Fibroblast of skin of left quadriceps (primary cell): ENCODE measurements at regions not wholly inside any gene's neighbourhood (a gene's known extent, or its start where the extent isn't known, plus 50 kb on each side); places are given as distances from the start of the nearest gene placed in this dataset.

Experiments
- DNase-seq, 2 experiments: peaks; one replicate each; pipeline ENCODE4 v3.0.0-alpha.2; 2013; ENCODE audit warnings: low read depth in 2 of 2

DNA sequence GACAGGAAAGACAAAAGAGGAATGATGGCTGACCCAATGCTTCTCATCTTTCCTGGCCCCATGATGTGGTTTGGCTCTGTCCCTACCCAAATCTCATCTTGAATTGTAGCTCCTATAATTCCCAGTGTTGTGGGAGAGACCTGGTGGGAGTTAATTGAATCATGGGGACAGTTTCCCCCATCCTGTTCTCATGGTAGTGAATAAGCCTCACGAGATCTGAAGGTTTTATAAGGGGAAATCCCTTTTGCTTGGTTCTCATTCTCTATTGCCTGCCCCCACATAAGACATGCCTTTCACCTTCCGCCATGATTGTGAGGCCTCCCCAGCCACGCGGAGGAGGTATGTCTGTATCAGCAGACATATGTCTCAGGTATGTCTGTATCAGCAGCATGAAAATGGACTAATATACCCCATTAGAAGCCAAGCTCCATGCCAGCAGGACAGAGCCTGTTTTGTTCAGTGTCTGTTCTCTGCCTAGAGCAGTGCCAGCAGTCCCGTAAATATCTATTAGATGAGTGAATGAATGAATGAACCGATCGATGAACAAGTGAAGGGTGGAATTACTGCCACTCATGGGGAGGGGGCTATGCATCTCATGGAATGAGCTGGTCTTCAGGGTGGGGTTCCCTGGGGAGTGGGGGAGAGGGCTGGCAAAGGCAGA, 304.4 kb downstream of the SOX9 start:
- no peak for DNase-seq

DNA sequence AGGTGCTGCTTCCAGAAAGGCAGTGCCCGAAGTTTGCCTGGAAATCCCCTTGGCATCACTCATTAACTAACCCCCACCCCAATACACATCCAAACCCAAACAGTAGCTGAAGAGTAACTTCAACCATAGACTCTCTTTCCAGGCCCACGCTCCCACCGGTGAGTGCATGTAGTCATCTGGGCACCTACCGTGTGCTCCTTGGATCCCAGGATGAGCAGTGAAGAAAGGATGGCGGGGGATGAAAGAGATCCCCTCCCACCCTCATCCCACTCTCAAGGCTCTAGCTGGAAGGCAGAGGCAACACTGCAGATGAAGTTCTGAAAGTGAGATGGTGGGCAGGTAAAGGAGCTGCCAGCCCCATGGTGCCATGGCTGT, 305.0 kb downstream of the SOX9 start:
- no peak for DNase-seq

DNA sequence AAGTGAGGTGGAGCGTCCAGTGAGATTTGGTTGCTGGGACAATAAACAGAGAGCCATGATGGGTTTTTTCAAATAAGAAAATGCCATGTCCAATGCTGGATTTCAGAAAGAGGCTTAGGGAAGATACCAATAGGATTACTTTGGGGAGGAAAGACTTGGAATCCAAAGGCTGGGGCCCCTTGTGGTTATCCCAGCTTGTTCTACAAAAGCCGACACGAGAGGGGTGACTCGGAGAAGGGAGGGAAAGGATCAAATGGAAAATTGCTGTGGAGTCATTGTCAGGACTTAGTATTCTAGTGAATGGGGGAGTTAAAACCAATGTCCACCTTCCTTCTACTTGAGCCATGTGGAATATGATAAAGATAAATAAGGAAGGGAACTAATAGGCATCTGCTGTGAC, 305.5 kb downstream of the SOX9 start:
- DNase-seq, result no peak

- DNase-seq, result no peak
Observed at GRCh38 chr17:72426948-72427760, 306.3 kb downstream of the SOX9 start.

DNA sequence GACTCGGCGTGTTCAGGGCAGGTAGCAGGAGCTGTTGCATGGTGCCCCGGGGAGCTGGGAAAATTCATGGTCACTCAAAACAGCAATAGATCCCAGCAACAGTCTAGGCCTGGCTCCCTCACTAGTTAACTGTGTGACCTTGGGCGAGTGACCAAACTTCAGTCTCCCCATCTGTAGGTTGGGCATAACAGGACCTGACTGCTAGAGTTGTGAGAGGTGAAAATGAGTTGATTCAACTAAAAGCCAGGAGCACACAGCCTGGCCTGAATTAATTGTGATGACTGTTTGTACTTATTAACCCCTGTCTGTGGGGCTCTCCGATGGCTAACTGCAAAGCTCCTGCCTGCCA, 306.9 kb downstream of the SOX9 start:
- DNase-seq, result no peak

DNA sequence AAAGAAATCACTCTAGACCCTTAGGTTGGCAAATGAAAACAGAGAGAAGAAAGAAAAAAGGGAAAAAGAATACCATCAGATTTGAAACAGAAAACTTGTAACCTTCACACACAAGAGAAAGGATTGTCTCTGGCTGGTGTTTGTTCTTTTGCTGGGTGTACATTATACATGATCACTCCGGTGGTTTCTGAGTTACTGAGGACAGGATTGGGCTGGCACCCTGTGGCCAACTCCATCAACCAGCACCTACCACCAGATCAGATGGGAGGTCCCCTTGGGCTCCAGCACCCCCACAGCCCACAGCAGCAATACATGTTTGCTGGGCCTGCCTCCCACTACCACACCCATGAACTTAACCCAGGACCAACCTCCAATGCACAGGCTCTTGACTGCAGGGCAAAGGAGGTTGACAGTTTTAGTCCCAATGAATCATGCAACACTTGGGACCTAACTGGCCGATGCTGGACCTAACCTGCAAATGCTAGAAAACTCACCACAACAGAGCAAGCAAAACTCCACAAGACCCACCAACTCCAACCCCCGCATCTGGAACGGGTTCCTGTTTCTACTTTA, 308.3 kb downstream of the SOX9 start:
- no peak for DNase-seq

- no peak for DNase-seq
Observed at GRCh38 chr17:72430611-72431432, 310.0 kb downstream of the SOX9 start.

- no peak for DNase-seq
Observed at GRCh38 chr17:72432143-72432621, 311.4 kb downstream of the SOX9 start.

DNA sequence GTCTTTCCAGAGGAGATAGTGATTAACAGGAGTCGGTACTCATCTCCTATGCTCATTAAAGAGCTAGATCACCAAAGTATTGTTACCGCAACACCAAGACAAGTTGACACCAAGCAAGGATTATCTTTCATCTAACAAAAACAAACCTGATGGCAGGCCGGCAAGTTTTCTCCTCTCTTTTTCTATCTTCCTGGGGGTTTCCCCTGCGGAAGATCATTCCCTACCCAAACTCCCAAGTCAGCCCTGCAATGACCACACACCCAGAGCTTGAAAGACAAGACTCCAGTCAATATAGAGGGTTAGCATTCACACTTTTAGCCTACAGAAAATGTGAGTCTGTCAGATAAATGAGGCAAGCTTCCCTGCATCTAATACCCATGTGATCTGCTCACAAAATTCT, 312.1 kb downstream of the SOX9 start:
- no peak for DNase-seq

DNA sequence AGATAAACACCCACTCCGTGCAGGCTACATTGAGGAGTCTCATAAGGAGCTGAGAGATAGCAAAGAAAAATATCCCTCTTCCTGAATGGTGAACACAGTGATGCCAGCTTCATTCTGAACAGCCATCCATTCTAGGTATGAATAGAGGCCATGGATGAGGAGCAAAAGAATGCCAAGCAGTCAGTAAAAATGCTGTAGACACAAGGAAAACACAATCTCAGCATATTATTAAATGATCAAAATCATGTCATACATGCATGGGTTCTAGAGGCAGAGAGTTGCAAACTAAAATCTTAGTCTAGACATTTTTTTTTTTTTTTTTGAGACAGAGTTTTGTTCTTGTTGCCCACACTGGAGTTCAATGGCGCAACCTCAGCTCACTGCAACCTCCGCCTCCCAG, 313.0 kb downstream of the SOX9 start:
- DNase-seq, result no peak

- DNase-seq, result no peak
Observed at GRCh38 chr17:72434581-72434980, 313.8 kb downstream of the SOX9 start.

- no peak for DNase-seq
Observed at GRCh38 chr17:72434991-72435618, 314.3 kb downstream of the SOX9 start.

DNA sequence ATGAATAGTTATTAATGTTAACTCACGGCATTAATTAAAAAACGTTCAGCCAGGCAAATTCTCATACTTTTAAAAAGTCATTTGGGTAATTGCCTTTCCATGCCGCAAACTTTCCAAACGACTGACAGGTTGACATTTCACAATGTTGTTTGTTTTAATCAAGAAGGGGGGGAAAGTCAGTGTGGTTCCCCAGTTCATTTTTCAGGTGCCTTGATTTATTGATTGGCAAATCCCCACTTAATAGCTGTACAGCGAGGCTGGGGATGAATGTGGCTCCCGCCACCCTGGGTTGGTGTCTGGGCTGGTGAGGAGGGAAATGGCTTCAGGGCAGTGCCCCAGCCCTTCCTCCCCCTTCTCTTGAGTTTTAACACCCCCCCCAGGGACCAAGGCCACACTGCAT, 318.0 kb downstream of the SOX9 start:
- no peak for DNase-seq

- DNase-seq, result no peak
Observed at GRCh38 chr17:72439893-72440502, 319.2 kb downstream of the SOX9 start.

DNA sequence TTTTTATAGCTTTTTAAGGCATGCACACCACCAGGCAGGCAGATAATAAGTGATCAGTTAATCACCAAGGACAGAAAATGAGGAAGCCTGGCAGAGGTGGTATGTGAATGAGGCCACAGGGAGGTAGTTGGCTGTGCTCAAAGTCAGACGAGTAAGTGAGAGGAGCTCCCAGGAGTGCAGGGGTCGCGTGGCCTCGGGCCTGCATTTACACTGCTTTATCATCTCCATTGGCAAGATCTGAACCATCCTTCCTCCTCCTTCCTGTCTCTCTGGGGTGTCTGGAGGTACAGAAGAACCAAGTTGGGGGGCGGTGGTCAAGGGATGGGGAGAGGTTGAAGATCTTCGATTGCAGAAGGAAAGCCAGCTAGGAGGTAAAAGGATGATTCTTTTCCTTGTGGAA, 320.1 kb downstream of the SOX9 start:
- no peak for DNase-seq

- no peak for DNase-seq
Observed at GRCh38 chr17:72441909-72442308, 321.1 kb downstream of the SOX9 start.

GRCh38 chr17:72444517-72445054, 323.8 kb downstream of the SOX9 start:
- no peak for DNase-seq

GRCh38 chr17:72445055-72445991, 324.5 kb downstream of the SOX9 start:
- no peak for DNase-seq

- DNase-seq, result no peak
Observed at GRCh38 chr17:72446118-72446517, 325.3 kb downstream of the SOX9 start.
